PC-3 (cell line): ENCODE measurements at regions not wholly inside any gene's neighbourhood (a gene's known extent, or its start where the extent isn't known, plus 50 kb on each side); places are given as distances from the start of the nearest gene placed in this dataset.

Source experiments
- ATAC-seq: fragments of 200-7000 bp; cut with Tn5 transposase; 2 replicates; pipeline ENCODE4 v1.9.1; 2020; ENCODE audit warnings: mild to moderate bottlenecking, moderate library complexity
- BruUV-seq: library from RNA; stranded (reverse); fragments of 400-500 nt; replicated peaks from 2 replicates; lab custom pipeline; 2021; lab: Mats Ljungman, UMichigan
- CTCF ChIA-PET: fragments of 300-600 bp; sonication (Branson Sonifier 250); formaldehyde crosslinking; loops from one replicate; lab custom pipeline; 2022; ENCODE audit warnings: antibody characterized with exemption; lab: Charles Lee
- POLR2A ChIA-PET: fragments of 300-600 bp; sonication (Branson Sonifier 250); formaldehyde crosslinking; loops from one replicate; lab custom pipeline; 2022; ENCODE audit warnings: antibody characterized with exemption; ENCODE audit not compliant: unreplicated experiment; lab: Charles Lee
- DNase-seq: peaks from one replicate; pipeline ENCODE4 v3.0.0-alpha.2; 2015
- H2AFZ ChIP-seq: fragments of 300-600 bp; sonication (generic); 2 replicates; pipeline ENCODE4 v1.6.0; 2016; ENCODE audit warnings: antibody characterized with exemption, low read length
- H3F3A ChIP-seq: fragments of 300-600 bp; sonication (generic); one replicate; pipeline ENCODE4 v1.6.0; 2017; ENCODE audit warnings: antibody characterized with exemption, low read length, control low read depth, mild to moderate bottlenecking; ENCODE audit not compliant: unreplicated experiment
- H3K27ac ChIP-seq: fragments of 300-600 bp; sonication (generic); 2 replicates; pipeline ENCODE4 v1.5.1; 2016; ENCODE audit warnings: mild to moderate bottlenecking, low read length
- H3K27me3 ChIP-seq: fragments of 300-600 bp; sonication (generic); 2 replicates; pipeline ENCODE4 v1.6.1; 2016; ENCODE audit warnings: low read length, mixed read lengths
- H3K36me3 ChIP-seq: fragments of 300-600 bp; sonication (generic); 2 replicates; pipeline ENCODE4 v1.6.1; 2016; ENCODE audit warnings: low read depth, mixed run types, low read length, mixed read lengths
- H3K4me1 ChIP-seq: fragments of 300-600 bp; sonication (generic); 2 replicates; pipeline ENCODE4 v1.5.1; 2016; ENCODE audit warnings: low read length; ENCODE audit not compliant: insufficient read depth
- H3K4me2 ChIP-seq: fragments of 300-600 bp; sonication (generic); 2 replicates; pipeline ENCODE4 v1.6.0; 2016; ENCODE audit warnings: low read length
- H3K4me3 ChIP-seq: fragments of 300-600 bp; sonication (generic); 2 replicates; pipeline ENCODE4 v1.5.1; 2016; ENCODE audit warnings: mild to moderate bottlenecking, low read length, mixed read lengths
- H3K79me2 ChIP-seq: fragments of 300-600 bp; sonication (generic); 2 replicates; pipeline ENCODE4 v1.6.1; 2017; ENCODE audit warnings: low read length, mixed read lengths
- H3K9ac ChIP-seq: fragments of 300-600 bp; sonication (generic); 2 replicates; pipeline ENCODE4 v1.6.0; 2016; ENCODE audit warnings: mild to moderate bottlenecking, low read length
- H3K9me2 ChIP-seq: fragments of 300-600 bp; sonication (generic); replicated peaks from 2 replicates; pipeline ENCODE4 v1.6.1; 2016; ENCODE audit warnings: mixed run types, low read length, mixed read lengths
- H3K9me3 ChIP-seq: fragments of 300-600 bp; sonication (generic); 2 replicates; pipeline ENCODE4 v1.6.1; 2016; ENCODE audit warnings: low read length, mixed read lengths
- H4K20me1 ChIP-seq: fragments of 300-600 bp; sonication (generic); 2 replicates; pipeline ENCODE4 v1.6.1; 2016; ENCODE audit warnings: low read length, mixed read lengths
- EZH2 ChIP-seq: fragments of 300-600 bp; sonication (generic); IDR thresholded peaks from one replicate; pipeline ENCODE4 v1.6.1; 2017; ENCODE audit warnings: antibody characterized with exemption, mild to moderate bottlenecking, low read length; ENCODE audit not compliant: unreplicated experiment
- EZH2phosphoT487 ChIP-seq: fragments of 300-600 bp; sonication (generic); IDR thresholded peaks from 2 replicates; pipeline ENCODE4 v1.6.1; 2018; ENCODE audit warnings: mild to moderate bottlenecking, antibody characterized with exemption, low read length, borderline replicate concordance
- intact Hi-C: fragments of 100-400 bp; cut with micrococcal nuclease; formaldehyde crosslinking; loops from 2 replicates; pipeline ENCODE4 v1.9.0; 2023
- TF ChIP-seq, protein P1 (sequence below): fragments of 300-600 bp; sonication (generic); conservative IDR thresholded peaks from 2 replicates; pipeline ENCODE4 v1.5.1; 2017; ENCODE audit warnings: antibody characterized with exemption, low read depth, mild to moderate bottlenecking, low read length

DNA sequence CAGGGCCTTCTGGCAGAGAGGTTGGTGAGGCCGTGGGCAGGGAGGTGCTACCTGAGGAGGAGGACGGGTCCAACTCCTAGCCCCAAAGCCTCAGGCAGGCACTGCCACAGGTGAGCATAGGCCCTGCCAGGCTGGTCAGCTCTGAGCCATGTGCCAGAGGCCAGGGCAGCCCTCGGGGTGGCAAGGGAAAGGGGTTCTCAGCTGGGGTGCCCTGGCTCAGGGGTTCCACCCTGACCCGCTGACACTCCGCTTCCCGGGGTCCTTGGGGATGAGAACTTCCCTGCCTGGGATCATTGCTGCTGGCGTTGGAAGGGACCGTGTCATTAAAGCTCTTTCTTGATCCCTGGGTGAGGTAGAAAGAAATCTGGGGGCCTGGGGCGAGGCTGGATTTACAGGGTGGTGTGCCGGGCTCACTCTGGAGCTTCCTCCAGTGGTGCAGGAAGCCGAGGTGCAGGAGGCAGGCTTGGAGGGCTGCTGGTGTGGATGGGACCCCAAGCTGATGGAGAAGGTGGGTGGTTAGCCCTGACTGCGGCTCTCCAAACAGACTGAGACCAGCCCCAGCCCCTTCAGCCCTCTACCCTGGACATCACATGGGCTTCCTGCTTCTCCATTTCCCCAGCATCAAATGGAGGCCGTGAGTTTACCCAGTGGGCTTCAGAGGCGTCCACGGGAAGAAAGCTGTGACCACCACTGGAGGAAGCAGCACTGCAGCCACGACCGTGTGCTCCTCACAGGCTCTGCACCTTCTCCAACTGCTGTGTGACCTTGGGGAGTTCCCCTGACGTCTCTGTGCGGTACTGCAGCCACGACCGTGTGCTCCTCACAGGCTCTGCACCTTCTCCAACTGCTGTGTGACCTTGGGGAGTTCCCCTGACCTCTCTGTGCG lies 295.2 kb downstream of the NDUFA10 start:
- H3K4me3 ChIP-seq = no peak overlapping the region
- no peaks in the 10 kb centered on the region for H3K4me1 ChIP-seq
- intact Hi-C loops = no loop called here
- no peak overlapping the region for H3K27ac ChIP-seq
- TF ChIP-seq, protein P1, sequence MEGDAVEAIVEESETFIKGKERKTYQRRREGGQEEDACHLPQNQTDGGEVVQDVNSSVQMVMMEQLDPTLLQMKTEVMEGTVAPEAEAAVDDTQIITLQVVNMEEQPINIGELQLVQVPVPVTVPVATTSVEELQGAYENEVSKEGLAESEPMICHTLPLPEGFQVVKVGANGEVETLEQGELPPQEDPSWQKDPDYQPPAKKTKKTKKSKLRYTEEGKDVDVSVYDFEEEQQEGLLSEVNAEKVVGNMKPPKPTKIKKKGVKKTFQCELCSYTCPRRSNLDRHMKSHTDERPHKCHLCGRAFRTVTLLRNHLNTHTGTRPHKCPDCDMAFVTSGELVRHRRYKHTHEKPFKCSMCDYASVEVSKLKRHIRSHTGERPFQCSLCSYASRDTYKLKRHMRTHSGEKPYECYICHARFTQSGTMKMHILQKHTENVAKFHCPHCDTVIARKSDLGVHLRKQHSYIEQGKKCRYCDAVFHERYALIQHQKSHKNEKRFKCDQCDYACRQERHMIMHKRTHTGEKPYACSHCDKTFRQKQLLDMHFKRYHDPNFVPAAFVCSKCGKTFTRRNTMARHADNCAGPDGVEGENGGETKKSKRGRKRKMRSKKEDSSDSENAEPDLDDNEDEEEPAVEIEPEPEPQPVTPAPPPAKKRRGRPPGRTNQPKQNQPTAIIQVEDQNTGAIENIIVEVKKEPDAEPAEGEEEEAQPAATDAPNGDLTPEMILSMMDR = no peak
- H3K4me2 ChIP-seq = no peak overlapping the region
- H4K20me1 ChIP-seq = no peaks in the 10 kb centered on the region
- H3F3A ChIP-seq = no peaks in the 10 kb centered on the region
- H3K79me2 ChIP-seq = no peaks in the 10 kb centered on the region
- BruUV-seq = no TSS peak
- H3K9me3 ChIP-seq = no peaks in the 10 kb centered on the region
- no peaks in the 10 kb centered on the region for H3K36me3 ChIP-seq
- no peak overlapping the region for H3K9ac ChIP-seq
- no peak overlapping the region for H2AFZ ChIP-seq
- ATAC-seq = no peak
- ChIA-PET POLR2A (no interaction called here), CTCF (no interaction called here)
- no peaks in the 10 kb centered on the region for H3K9me2 ChIP-seq
- DNase-seq = no peak
- H3K27me3 ChIP-seq = peaks cover 38% of the 10 kb centered on the region

DNA sequence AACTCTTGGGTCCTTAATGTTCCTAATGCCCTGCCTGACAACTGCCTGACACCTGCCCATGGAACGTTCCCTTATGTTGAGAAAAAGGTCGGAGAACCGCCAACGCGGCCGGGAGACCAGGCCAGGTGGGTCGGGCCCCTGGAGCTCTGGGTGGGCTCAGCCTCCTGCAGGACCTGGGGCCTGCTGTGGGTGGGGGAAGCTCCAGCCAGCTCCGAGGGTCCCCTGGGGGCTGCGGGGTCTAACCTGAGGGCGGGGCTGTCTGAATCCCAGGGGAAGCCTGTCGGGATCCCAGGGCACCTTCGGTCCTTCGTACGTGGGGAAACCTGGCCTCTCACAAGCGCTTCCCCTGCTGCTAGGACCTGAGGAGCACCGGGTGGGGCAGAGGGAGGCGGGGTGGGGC lies 296.0 kb downstream of the NDUFA10 start:
- CTCF ChIA-PET = no interaction called here
- POLR2A ChIA-PET = no interaction called here
- Histone ChIP-seq H3K36me3 (no peaks in the 10 kb centered on the region), H4K20me1 (no peaks in the 10 kb centered on the region), H3K4me3 (no peak overlapping the region), H3K9me2 (no peaks in the 10 kb centered on the region), H3K27ac (no peak overlapping the region), H3F3A (no peaks in the 10 kb centered on the region), H2AFZ (no peak overlapping the region), H3K4me1 (no peaks in the 10 kb centered on the region), H3K79me2 (no peaks in the 10 kb centered on the region), H3K4me2 (no peak overlapping the region), H3K9ac (no peak overlapping the region), H3K9me3 (no peaks in the 10 kb centered on the region), H3K27me3 (peaks cover 38% of the 10 kb centered on the region)
- no TSS peak for BruUV-seq
- ATAC-seq = no peak
- no peak for DNase-seq
- intact Hi-C loops = no loop called here
- TF ChIP-seq, protein P1 = no peak
- no peak for TF ChIP-seq EZH2
- TF ChIP-seq EZH2phosphoT487 = no peak

DNA sequence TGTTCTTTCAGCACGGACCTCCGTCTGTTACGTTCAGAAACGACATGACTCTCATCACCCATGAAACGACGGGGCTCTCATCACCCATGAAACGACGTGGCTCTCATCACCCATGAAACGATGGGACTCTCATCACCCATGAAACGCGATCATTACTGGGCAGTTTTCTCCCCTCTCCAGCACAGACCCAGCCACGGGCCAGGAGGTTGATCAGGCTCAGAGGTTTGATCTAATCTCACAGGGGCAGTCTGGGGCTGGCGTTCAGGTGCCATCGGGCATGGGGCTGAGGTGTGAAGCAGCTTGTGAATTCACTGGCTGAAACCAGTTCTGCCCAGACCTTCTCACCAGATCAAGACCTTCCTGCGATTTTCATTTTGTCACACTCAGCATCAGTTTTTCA lies 296.4 kb downstream of the NDUFA10 start:
- Histone ChIP-seq H3F3A (no peaks in the 10 kb centered on the region), H2AFZ (no peak overlapping the region), H3K4me2 (no peak overlapping the region), H3K27ac (no peak overlapping the region), H3K4me3 (no peak overlapping the region), H3K27me3 (peaks cover 38% of the 10 kb centered on the region), H3K9me3 (no peaks in the 10 kb centered on the region), H3K9ac (no peak overlapping the region), H3K36me3 (no peaks in the 10 kb centered on the region), H3K9me2 (no peaks in the 10 kb centered on the region), H4K20me1 (no peaks in the 10 kb centered on the region), H3K79me2 (no peaks in the 10 kb centered on the region), H3K4me1 (no peaks in the 10 kb centered on the region)
- POLR2A ChIA-PET = no interaction called here
- DNase-seq (no peak), ATAC-seq (no peak)
- TF ChIP-seq, protein P1 = no peak
- TF ChIP-seq EZH2 (no peak), EZH2phosphoT487 (no peak)
- CTCF ChIA-PET = no interaction called here
- no TSS peak for BruUV-seq
- intact Hi-C loops = no loop called here
